RWPE1 (cell line): ENCODE measurements at regions not wholly inside any gene's neighbourhood (a gene's known extent, or its start where the extent isn't known, plus 50 kb on each side); places are given as distances from the start of the nearest gene placed in this dataset.

Experiments used
- CTCF ChIA-PET: fragments of 350-600 bp; sonication (Branson Sonifier 250); formaldehyde crosslinking; extraction: SDS; loops from one replicate; lab custom pipeline; 2021; lab: Yijun Ruan, JAX
- POLR2A ChIA-PET: fragments of 400-600 bp; formaldehyde crosslinking; extraction: SDS; loops from one replicate; lab custom pipeline; 2020; ENCODE audit warnings: antibody characterized with exemption; ENCODE audit not compliant: low non-redundant PET; lab: Yijun Ruan, JAX
- DNase-seq: peaks from one replicate; pipeline ENCODE4 v3.0.0; 2012; ENCODE audit warnings: low spot score
- H3K27ac ChIP-seq: fragments of 450-650 bp; 2 replicates; pipeline ENCODE4 v1.5.1; 2017
- TF ChIP-seq, protein P1 (sequence below): fragments of 450-650 bp; conservative IDR thresholded peaks from 2 replicates; pipeline ENCODE4 v1.5.1; 2017; ENCODE audit warnings: low read depth, mild to moderate bottlenecking

- CTCF ChIA-PET: no interaction called here
- no peak overlapping the region for H3K27ac ChIP-seq
- DNase-seq: no peak
- POLR2A ChIA-PET: no interaction called here
- TF ChIP-seq, protein P1, sequence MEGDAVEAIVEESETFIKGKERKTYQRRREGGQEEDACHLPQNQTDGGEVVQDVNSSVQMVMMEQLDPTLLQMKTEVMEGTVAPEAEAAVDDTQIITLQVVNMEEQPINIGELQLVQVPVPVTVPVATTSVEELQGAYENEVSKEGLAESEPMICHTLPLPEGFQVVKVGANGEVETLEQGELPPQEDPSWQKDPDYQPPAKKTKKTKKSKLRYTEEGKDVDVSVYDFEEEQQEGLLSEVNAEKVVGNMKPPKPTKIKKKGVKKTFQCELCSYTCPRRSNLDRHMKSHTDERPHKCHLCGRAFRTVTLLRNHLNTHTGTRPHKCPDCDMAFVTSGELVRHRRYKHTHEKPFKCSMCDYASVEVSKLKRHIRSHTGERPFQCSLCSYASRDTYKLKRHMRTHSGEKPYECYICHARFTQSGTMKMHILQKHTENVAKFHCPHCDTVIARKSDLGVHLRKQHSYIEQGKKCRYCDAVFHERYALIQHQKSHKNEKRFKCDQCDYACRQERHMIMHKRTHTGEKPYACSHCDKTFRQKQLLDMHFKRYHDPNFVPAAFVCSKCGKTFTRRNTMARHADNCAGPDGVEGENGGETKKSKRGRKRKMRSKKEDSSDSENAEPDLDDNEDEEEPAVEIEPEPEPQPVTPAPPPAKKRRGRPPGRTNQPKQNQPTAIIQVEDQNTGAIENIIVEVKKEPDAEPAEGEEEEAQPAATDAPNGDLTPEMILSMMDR: no peak
These were observed 1509.5 kb downstream of the BRD1 start for GRCh38 chr22:48318173-48318572.

DNA sequence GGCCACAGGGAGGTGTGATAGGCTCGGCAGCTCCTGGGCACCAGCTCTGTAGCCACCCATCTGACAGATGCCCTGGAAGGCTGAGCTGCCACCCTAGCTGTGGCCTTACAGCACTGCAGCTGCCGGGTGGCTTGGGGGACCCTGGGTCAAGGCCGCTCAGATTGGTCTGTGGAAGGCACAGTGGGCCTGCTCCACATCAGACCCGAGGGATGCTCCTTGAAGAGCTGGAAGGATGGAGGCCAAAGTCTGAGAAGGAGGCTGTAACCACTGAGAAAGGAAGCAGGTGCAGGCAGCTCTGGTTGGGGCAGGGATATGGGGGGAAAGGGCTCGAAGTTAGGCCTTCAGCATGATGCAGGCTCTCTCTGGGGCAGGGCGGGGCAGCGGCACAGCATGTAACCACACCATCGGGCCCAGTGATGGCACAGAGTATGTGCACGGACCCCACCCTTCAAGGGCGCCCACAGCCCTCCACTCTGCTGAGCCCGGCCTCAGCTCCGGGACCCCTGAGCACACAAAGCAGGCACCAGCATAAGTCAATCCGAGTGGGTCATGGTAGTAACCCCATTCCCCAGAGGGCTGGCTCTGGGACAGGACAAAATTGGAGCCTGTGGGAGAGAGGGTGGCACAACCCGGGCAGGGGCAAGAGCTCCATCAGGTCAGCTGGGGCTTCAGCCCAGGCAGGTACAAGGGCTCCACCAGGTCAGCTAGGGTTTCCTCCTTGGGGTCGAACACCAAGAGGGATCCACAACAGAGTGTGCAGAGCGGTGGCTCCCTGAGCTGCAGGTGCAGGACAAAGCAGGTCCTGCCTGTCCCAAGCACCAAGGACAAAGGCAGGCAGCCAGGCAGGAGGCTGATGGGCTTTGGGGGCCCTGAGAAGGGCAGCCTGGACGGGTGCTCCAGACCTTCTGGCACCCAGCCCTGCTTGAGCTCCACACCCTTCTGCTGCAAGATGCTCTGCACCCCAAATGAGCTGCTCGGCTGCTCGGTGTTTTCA, 1511.1 kb downstream of the BRD1 start:
- no peak for DNase-seq
- TF ChIP-seq, protein P1: no peak
- H3K27ac ChIP-seq: no peak overlapping the region
- ChIA-PET CTCF (no interaction called here), POLR2A (no interaction called here)

GRCh38 chr22:48315439-48316256, 1512.0 kb downstream of the BRD1 start:
- CTCF ChIA-PET: no interaction called here
- POLR2A ChIA-PET: no interaction called here
- DNase-seq: no peak
- TF ChIP-seq, protein P1: no peak
- no peak overlapping the region for H3K27ac ChIP-seq

DNA sequence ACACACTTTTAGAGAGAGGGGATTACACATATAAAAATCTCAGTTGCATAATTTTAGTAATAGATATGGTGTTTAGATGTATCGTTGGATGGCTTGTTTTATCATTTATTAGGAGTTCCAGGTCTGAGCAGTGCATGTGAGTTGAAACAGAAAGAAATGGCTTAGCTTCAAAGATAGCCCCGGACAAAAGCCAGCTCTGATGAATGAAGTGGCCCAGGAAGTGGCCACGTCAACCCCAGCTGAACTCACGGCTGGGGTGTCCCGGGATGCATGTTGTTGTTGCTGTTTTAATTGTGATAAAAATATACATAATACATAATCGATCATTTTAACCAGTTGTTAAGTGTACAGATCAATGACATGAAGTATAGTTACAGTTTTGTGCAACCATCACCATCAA, 1513.6 kb downstream of the BRD1 start:
- TF ChIP-seq, protein P1: no peak
- ChIA-PET CTCF (no interaction called here), POLR2A (no interaction called here)
- no peak for DNase-seq
- H3K27ac ChIP-seq: no peak overlapping the region

DNA sequence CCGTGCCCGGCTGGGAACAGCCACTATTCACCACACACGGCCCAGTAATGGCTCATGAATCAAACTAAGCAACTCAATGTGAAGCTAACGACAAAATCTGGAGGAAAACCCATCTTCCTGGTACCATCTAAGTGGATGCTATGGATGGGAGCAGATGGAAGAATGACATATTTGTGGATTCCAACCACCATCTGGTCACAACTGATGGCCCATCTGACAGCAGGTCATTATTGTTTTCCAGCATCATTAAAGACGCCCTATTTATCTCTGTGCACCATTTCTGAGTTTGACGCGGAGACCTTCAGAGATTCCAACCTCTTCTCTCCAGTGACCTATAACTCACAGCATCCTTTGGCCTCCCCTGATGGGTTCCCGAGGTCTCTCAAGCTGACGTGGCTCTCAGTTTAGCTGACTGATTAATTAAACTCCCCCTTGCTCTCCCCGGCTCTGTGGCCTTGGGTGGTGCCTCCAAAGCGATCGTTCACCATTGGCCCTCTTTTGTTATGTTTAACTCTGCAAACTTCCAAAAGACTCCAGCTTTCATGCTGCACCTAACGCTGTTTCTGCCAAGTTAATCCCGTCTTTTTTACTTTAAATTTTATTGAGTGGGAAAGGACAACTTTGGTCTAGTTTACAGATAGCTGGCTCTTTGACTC, 1514.4 kb downstream of the BRD1 start:
- TF ChIP-seq, protein P1: no peak
- CTCF ChIA-PET: interaction anchor here (0.7 kb wide), 1 partner anchor 97 kb away, joined by 5 read pairs; no protein-coding TSS in a partner anchor
- POLR2A ChIA-PET: no interaction called here
- no peak for DNase-seq
- no peak overlapping the region for H3K27ac ChIP-seq

- CTCF ChIA-PET: interaction anchor here (0.6 kb wide), 1 partner anchor 234 kb away, joined by 4 read pairs; no protein-coding TSS in a partner anchor
- H3K27ac ChIP-seq: no peak overlapping the region
These were observed 1516.9 kb downstream of the BRD1 start for GRCh38 chr22:48310740-48311139.

More at GRCh38 chr22:48310740-48311139, 1516.9 kb downstream of the BRD1 start:
- no peak for DNase-seq
- POLR2A ChIA-PET: no interaction called here
- TF ChIP-seq, protein P1: no peak
